ENCODE measurements at regions not wholly inside any gene's neighbourhood (a gene's known extent, or its start where the extent isn't known, plus 50 kb on each side); places are given as distances from the start of the nearest gene placed in this dataset.

DNA sequence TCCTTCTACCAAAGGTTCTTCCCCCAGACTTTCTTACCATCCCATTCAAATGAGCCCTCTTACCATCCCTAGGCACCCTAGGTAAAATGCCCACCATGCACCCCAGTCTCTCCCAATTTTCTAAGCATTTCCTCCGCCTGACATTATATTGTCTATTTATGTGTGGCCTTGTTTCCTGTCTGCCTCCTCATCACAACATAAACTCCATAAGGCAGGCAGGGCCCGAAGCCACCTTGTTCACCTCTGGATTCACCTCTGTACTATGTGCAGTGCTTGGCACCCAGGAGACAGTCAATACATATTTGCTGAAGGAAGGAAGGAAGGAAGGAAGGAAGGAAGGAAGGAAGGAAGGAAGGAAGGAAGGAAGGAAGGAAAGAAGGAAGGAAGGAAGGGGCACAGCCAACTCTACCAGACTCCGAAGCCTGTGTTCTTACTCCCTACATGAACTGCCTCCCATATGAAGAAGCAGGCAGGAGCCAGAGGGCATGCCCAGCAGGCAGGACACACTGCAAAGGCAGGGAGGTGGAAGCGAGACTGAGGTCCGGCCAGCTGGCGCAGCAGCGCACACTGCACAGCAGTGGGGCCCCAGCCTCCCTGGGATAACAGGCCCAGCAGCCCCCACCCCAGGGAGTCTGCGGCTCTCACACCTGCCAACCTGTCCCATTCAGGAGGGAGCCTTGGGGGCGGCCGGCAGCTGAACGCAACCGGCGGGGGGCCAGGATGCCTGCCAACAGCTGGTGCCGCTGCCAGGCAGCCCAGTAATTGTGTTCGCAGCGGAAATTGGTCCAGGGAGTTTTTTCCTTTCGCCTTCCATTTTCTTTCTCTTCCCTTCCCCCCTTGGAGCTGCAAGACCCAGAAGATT is 106.0 kb upstream of the LINGO1 start:
- no peak for DNase-seq (ENCODE audit: low read depth in 2 of 2)
- TF ChIP-seq, protein P1, sequence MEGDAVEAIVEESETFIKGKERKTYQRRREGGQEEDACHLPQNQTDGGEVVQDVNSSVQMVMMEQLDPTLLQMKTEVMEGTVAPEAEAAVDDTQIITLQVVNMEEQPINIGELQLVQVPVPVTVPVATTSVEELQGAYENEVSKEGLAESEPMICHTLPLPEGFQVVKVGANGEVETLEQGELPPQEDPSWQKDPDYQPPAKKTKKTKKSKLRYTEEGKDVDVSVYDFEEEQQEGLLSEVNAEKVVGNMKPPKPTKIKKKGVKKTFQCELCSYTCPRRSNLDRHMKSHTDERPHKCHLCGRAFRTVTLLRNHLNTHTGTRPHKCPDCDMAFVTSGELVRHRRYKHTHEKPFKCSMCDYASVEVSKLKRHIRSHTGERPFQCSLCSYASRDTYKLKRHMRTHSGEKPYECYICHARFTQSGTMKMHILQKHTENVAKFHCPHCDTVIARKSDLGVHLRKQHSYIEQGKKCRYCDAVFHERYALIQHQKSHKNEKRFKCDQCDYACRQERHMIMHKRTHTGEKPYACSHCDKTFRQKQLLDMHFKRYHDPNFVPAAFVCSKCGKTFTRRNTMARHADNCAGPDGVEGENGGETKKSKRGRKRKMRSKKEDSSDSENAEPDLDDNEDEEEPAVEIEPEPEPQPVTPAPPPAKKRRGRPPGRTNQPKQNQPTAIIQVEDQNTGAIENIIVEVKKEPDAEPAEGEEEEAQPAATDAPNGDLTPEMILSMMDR (IDR thresholded peaks at IDR 0.05; ENCODE audit: low read depth, low read length), result no peak
- no peak overlapping the region for H3K4me3 ChIP-seq (replicated peaks in 1 of 2; ENCODE audit: low read depth in 2 of 2, low read length in 2 of 2)

DNA sequence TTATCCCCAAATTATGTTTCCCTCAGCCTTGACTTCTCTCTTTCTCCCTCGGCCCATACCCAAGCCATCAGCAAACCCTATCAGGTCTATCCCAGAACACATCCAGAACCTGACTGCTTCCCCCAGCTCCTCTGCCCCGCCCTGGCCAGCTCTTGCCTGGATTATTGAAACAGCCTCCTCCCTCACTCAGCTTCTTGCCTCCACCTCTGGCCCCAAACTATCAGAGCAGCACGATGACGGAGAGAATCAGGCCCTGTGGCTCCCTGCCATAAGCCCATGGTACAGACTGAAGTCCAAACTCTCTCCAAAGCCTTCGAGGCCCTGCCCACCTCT is 105.3 kb upstream of the LINGO1 start:
- DNase-seq (ENCODE audit: low read depth in 2 of 2), result no peak
- TF ChIP-seq, protein P1 (IDR thresholded peaks at IDR 0.05; ENCODE audit: low read depth, low read length), result no peak
- H3K4me3 ChIP-seq (replicated peaks in 1 of 2; ENCODE audit: low read depth in 2 of 2, low read length in 2 of 2), result no peak overlapping the region

DNA sequence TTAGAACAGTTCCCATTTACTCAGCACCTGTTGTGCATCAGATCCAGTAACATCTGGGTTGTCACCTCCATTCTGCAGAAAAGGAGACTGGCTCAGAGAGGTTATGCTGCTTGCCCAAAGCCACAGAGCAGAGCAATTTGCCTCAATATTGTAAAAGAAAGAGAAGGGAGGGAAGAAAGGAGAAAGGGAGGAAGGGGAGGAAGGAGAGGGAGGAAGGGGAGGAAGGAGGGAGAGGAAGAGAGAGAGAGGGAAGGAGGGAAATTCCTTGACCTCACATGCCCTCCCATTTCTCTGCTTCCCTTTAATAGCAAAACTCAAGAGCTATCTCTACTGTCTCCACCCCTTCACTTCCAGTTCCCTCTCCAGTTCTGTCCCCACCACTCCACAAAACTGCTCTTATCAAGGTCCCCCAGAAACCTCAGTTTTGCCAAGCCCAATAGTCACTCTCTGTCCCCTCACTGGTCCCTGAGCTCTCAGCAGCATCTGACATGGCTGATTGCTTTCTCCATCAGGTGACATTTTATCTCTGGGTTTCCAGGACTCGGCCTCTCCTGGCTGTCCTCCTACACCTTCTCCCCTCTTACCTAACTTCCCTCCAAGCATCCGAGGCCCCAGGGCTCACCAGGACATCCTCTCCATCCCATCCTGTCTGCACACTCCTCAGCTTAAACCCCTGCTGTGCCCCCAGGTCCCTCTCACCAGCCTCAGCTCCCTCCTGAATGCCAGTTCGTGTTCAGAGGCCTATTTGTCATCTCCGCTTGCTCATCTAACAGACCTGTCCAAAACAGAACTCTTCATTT is 104.7 kb upstream of the LINGO1 start:
- TF ChIP-seq, protein P1 (IDR thresholded peaks at IDR 0.05; ENCODE audit: low read depth, low read length), result no peak
- DNase-seq (ENCODE audit: low read depth in 2 of 2), result no peak
- no peak overlapping the region for H3K4me3 ChIP-seq (replicated peaks in 1 of 2; ENCODE audit: low read depth in 2 of 2, low read length in 2 of 2)

DNA sequence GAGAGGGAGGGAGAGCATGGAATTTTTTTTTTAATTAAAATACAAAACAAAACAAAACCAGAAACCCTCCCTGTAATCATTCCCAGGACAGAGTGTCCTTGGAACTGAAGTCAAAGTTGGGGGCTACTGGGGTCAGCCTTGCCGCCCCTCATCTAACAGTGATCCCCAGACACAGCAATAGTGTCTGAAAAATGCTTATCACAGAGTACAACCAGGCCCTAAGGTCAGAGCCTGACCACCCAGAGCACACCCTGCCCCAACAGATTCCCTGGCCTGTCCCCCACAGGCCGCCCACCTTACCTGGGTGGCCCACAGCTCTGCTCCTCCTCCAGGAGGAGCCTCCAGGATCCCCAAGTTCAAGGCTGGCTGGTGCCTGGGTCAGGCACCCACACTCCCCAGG is 101.6 kb upstream of the LINGO1 start:
- no peak for DNase-seq (ENCODE audit: low read depth in 2 of 2)
- no peak overlapping the region for H3K4me3 ChIP-seq (replicated peaks in 1 of 2; ENCODE audit: low read depth in 2 of 2, low read length in 2 of 2)
- TF ChIP-seq, protein P1 (IDR thresholded peaks at IDR 0.05; ENCODE audit: low read depth, low read length), result no peak

DNA sequence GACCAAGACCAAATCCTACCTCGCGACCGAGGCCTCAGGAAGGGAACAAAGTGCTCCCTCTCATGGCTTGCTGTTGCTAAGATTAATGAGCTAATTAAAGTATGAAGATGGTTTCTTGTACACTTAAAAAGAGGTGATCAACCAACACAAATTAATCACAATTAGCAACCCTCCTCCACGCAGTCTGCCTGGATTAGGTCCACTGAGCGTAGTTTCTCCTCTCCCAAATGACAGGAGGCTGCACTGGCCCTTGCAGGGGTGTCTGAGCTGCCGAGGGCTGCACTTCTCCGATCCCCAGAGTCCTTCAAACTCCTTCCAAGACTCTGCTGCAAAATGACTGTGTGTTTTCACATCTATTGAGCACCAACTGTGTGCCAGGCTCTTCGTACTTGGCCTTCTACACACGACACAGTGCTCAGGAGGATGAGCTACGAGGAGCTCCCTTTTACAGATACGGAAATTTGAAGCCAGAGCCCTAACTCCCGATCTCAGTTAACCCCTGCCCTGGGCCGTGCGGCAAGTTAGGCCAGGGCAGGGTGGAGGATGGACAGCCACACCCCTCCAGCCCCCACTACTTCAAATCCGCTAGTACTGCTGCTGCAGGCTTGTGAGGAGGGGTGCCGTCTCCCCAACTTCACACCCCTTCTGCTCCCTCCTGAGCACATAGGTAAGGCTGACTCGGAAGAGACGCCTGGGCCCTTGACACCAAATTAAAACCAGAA is 101.0 kb upstream of the LINGO1 start:
- DNase-seq (ENCODE audit: low read depth in 2 of 2), result no peak
- no peak overlapping the region for H3K4me3 ChIP-seq (replicated peaks in 1 of 2; ENCODE audit: low read depth in 2 of 2, low read length in 2 of 2)
- TF ChIP-seq, protein P1 (IDR thresholded peaks at IDR 0.05; ENCODE audit: low read depth, low read length), result no peak

DNA sequence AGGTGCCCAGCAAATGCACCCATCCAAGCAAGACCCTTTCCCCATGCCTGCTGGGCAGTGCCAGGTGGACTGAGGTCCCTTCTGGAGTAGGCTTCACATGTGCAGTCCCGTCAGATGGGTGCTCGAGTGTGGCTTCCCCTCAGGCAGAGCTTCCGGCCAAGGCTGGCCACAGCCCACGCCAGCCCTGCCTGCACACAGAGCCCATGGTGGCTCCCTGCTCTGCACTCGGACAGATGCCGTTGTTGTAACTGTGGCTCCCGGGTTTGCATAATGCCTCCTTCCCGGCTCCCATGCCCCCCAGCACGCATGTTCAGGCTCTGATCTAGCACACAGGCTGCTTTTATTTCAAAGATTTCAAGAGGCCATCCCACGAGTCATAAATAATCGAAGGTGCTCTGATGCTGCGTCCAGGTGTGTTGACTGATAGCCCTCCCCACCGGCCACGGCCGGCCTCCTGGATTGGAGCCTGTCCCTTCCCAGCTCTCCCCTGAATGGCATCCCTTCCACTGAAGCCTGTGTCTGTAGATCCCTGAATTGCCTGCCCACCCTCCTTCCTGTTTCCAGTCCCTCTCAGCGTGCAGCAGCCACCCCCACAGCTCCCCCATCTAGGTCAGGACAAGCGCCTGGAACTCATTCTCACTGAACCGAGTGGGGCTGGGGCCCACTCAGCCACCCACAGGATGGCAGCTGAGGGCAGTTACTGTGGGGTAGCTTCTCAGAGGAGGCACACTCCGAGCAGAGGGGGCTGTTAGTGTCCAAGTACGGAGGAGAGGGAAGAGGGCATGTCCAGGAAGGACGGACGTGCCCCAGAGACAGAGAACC is 100.0 kb upstream of the LINGO1 start:
- no peak overlapping the region for H3K4me3 ChIP-seq (replicated peaks in 1 of 2; ENCODE audit: low read depth in 2 of 2, low read length in 2 of 2)
- DNase-seq (ENCODE audit: low read depth in 2 of 2), result no peak
- TF ChIP-seq, protein P1 (IDR thresholded peaks at IDR 0.05; ENCODE audit: low read depth, low read length), result no peak

All from cardiac fibroblast (primary cell).